IPS-18c (cell line): ENCODE measurements at regions not wholly inside any gene's neighbourhood (a gene's known extent, or its start where the extent isn't known, plus 50 kb on each side); places are given as distances from the start of the nearest gene placed in this dataset.
"Not testable (repeated sequence)": the region's sequence is repeated elsewhere in the genome, so short reads cannot be mapped to it uniquely, and the experiment has no call there.

Experiments used
- H3K4me3 ChIP-seq: 2 replicates; pipeline ENCODE4 v1.7.0; 2013; ENCODE audit warnings: low read depth, mild to moderate bottlenecking, low read length, moderate library complexity; ENCODE audit not compliant: insufficient read depth
- H3K9me3 ChIP-seq: one replicate; pipeline ENCODE4 v1.6.1; 2013; ENCODE audit warnings: mild to moderate bottlenecking, low read length, moderate library complexity; ENCODE audit not compliant: control insufficient read depth, insufficient read depth

- Histone ChIP-seq H3K9me3 (peaks cover 3% of the 10 kb centered on the region), H3K4me3 (no peak overlapping the region)
Observed at GRCh38 chr7:4561795-4562194, 120.3 kb upstream of the FOXK1 start.

GRCh38 chr7:4566714-4567113 lies 115.4 kb upstream of the FOXK1 start:
- Histone ChIP-seq H3K9me3 (peaks cover 5% of the 10 kb centered on the region), H3K4me3 (no peak overlapping the region)

GRCh38 chr7:4574851-4575250 lies 107.2 kb upstream of the FOXK1 start:
- Histone ChIP-seq H3K4me3 (no peak overlapping the region), H3K9me3 (peaks cover 9% of the 10 kb centered on the region)

GRCh38 chr7:4575254-4575653 lies 106.8 kb upstream of the FOXK1 start:
- Histone ChIP-seq H3K4me3 (no peak overlapping the region), H3K9me3 (peaks cover 7% of the 10 kb centered on the region)

- H3K9me3 ChIP-seq, result peaks cover 3% of the 10 kb centered on the region
Observed at GRCh38 chr7:4602905-4603842, 78.9 kb upstream of the FOXK1 start.

GRCh38 chr7:4603843-4604231 lies 78.3 kb upstream of the FOXK1 start:
- Histone ChIP-seq H3K9me3 (peaks cover 3% of the 10 kb centered on the region), H3K4me3 (no peak overlapping the region)

More at GRCh38 chr7:4602905-4603842, 78.9 kb upstream of the FOXK1 start:
- no peak overlapping the region for H3K4me3 ChIP-seq

GRCh38 chr7:4604456-4604940 lies 77.6 kb upstream of the FOXK1 start:
- peaks cover 3% of the 10 kb centered on the region for H3K9me3 ChIP-seq
- no peak overlapping the region for H3K4me3 ChIP-seq

GRCh38 chr7:4606797-4607196 lies 75.3 kb upstream of the FOXK1 start:
- no peak overlapping the region for H3K4me3 ChIP-seq
- peaks cover 3% of the 10 kb centered on the region for H3K9me3 ChIP-seq

- Histone ChIP-seq H3K4me3 (no peak overlapping the region), H3K9me3 (peaks cover 3% of the 10 kb centered on the region)
Observed at GRCh38 chr7:4607311-4607729, 74.8 kb upstream of the FOXK1 start.

GRCh38 chr7:4609576-4609975 lies 72.5 kb upstream of the FOXK1 start:
- not testable (repeated sequence) for H3K9me3 ChIP-seq, H3K4me3 ChIP-seq

- Histone ChIP-seq H3K9me3 (no peaks in the 10 kb centered on the region), H3K4me3 (no peak overlapping the region)
Observed at GRCh38 chr7:4610768-4611467, 71.2 kb upstream of the FOXK1 start.

- Histone ChIP-seq H3K4me3 (no peak overlapping the region), H3K9me3 (no peaks in the 10 kb centered on the region)
Observed at GRCh38 chr7:4612237-4612636, 69.9 kb upstream of the FOXK1 start.

GRCh38 chr7:4612939-4613841 lies 68.9 kb upstream of the FOXK1 start:
- Histone ChIP-seq H3K4me3 (no peak overlapping the region; the same call in 1 of the 2 replicates), H3K9me3 (no peaks in the 10 kb centered on the region)

- Histone ChIP-seq H3K4me3 (no peak overlapping the region), H3K9me3 (no peaks in the 10 kb centered on the region)
Observed at GRCh38 chr7:4613846-4614548, 68.1 kb upstream of the FOXK1 start.

- no peak overlapping the region for H3K4me3 ChIP-seq
- H3K9me3 ChIP-seq, result no peaks in the 10 kb centered on the region
Observed at GRCh38 chr7:4616116-4616515, 66.0 kb upstream of the FOXK1 start.

GRCh38 chr7:4621396-4621795 lies 60.7 kb upstream of the FOXK1 start:
- H3K9me3 ChIP-seq, result peaks cover 6% of the 10 kb centered on the region
- no peak overlapping the region for H3K4me3 ChIP-seq
